ENCODE measurements at regions not wholly inside any gene's neighbourhood (a gene's known extent, or its start where the extent isn't known, plus 50 kb on each side); places are given as distances from the start of the nearest gene placed in this dataset.

GRCh38 chr11:112856133-112856532 lies 105.1 kb upstream of the NCAM1 start:
- TF ChIP-seq CTCF (IDR thresholded peaks at IDR 0.05) = no peak
- TF ChIP-seq POLR2A (IDR thresholded peaks at IDR 0.05) = no peak
- TF ChIP-seq EP300 (IDR thresholded peaks at IDR 0.05) = no peak

Measured in ovary (tissue), 3 donors.